NCI-H2196 treated with DMSO at 0.1 percent for 48 hours (cell line): ENCODE measurements at regions not wholly inside any gene's neighbourhood (a gene's known extent, or its start where the extent isn't known, plus 50 kb on each side); places are given as distances from the start of the nearest gene placed in this dataset.

Experiments
- DNase-seq: peaks from one replicate; lab custom pipeline; 2025; ENCODE audit not compliant: unreplicated experiment; lab: John Stamatoyannopoulos, UW

- DNase-seq: no peak
Observed at GRCh38 chr3:13266005-13266404, 154.1 kb downstream of the NUP210 start.

DNA sequence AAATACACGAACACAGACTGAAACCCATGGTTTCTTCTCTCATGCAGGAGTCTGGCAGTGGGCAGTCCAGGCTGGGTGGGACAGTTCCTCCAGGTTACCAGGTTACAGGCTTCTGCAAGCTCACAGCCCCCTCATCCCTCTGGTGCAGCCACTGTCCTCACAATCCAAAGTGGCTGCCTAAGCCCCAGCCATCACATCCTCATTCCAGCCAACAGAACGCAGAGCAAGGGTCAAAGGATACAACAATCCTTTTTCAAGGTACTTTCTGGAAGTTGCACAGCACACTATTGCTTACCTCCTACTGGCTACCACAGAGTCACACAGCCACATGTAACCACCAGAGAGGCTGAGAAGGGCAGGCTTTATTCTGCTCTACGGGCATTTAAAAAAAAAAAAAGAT, 154.6 kb downstream of the NUP210 start:
- DNase-seq: no peak

- no peak for DNase-seq
Observed at GRCh38 chr3:13265016-13265415, 155.1 kb downstream of the NUP210 start.

DNA sequence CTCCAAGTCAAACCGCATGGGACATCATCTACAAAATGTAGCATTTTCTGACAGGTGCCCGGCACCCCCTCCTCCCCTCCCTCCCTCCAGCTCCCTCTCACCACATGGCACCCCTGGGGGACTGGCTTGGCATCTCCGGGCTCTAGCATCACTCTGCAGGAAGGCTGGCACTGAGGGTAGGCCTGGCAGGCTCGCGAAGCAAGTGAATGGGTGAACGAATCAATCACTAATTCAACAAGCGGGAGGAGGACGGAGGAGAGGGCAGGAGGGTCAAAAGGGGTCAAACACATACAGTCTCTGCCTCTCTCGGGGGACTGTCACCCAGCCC, 155.7 kb downstream of the NUP210 start:
- DNase-seq: no peak

DNA sequence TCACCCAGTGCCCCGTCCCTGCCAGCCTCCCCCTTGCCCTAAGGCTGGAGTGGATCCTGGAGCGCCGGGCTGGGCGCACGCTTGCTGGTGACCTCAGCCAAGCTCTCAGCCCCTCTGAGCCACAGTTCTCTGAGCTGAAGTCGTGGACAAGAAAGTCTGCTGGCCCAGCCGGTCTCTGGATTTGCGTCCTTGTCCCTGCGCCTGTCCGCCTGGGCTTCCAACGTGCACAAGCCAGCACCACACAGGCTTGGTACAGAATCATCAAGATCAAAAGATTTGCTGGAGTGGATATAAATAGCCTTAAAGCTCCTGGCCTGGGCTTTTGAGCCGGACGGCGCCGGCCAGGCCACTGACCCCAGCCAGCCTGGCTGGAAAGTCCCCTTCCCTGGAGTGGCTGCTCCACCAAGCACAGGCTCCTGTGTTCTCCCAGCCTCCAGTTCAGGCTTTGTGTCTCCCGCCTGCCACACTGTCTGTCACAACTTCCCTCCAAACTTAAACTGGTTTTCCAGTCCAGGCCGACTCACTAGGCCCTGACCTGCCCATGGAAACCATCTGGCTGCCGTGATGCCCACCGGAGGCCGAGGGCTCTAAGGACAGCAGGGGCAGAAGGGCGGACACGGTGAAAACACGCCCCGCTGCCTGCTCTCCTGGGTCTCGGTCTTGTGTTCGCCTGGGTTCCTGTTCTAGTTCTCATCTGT, 156.2 kb downstream of the NUP210 start:
- DNase-seq: no peak

DNA sequence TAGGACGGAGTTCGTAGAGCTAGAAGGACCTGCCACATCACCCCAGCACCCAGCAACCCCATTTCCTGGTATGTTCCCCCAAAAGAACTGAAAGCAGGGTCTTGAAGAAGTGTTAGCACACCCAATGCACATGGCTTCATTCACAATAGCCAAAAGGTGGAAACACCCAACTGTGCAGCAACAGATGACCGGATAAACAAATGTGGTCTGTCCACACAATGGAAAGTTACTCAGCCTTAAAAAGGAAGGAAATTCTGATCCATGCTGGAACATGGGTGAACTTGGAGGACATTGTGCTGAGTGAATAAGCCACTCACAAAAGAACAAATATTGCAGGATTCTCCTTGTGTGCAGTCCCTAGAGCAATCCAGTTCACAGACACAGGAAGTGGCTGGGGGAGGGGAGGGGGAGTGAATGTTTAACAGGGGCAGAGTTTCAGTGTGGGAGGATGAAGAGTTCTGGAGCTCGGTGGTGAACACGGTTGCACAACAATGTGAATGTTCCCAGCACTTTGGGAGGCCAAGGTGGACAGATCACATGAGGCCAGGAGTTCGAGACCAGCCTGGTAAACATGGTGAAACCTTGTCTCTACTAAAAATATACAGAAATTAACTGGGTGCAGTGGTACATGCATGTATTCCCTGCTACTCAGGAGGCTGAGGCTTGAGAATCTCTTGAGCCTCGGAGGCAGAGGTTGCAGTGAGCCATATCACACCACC, 157.5 kb downstream of the NUP210 start:
- DNase-seq: no peak

DNA sequence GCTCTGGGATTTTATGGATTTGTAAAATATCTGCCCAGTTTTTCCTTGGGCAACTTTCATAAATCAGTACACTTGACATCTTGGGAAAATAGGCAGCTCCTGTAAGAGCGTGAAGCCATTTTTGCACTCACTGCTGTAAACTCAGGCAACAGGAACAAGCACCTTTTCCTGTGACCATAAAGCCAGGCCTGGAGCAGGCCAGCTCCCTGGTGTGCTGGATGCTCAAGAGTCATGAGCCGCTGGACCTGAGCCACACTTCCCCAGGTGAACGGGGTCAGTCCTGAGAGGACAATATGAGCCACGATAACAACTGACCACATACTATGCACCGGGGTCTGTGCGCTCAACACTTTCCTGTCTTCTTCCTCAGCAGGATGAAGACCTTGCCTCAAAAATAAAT, 158.2 kb downstream of the NUP210 start:
- DNase-seq: no peak

DNA sequence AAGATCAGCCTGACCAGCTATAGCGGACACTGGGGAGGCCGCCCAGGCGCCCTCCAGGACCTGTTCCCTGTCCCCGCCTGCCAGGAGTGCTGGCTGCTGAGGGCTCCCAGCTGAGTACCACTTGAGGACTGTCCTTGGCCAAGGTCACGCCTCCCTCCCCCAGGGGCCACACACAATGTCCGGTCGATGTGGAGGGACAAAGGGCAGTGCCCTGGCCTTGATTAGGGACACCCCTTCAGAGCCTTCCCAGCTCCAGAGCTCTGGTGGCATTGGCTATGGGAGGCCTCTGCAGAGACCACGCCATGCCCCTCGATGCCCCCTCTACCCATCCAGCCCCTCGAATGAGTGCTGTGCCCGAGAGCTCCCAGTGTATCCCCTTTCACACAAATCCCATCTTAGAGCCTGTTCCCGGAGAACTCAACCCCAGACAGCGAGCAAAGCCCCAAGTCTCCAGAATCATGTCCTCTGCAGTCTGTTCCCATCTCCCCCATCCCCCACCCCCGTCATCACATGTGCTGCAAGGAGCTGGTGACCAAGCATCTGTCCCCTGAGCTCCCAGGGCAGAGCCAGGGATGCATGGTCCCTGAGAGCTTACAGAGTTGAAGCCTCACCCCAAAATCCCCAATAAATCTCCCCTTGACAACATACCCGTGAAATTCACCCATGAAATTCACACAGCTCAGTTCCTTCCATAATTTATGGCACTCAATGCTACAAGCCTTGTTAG, 158.9 kb downstream of the NUP210 start:
- DNase-seq: no peak

GRCh38 chr3:13260259-13261103, 159.6 kb downstream of the NUP210 start:
- DNase-seq: no peak

DNA sequence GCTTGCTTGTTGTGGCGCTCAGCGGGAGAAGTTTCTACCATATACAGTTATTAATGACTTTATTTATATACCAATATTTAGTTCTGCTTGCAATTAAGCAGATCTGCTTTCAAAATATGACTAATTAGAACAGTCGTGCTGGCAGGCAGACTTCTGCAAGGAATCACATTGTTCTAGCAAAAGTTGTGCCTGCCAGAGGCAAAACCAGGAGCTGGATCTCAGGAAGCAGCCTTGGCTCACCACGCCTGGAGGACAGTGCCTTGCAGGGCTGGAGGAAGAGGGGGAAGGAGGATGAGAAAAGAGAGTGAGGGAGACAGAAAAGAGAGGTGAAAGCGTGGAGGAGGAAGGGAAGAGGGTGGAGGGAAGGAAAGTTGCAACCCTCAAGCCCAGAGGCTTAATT, 160.3 kb downstream of the NUP210 start:
- DNase-seq: no peak

DNA sequence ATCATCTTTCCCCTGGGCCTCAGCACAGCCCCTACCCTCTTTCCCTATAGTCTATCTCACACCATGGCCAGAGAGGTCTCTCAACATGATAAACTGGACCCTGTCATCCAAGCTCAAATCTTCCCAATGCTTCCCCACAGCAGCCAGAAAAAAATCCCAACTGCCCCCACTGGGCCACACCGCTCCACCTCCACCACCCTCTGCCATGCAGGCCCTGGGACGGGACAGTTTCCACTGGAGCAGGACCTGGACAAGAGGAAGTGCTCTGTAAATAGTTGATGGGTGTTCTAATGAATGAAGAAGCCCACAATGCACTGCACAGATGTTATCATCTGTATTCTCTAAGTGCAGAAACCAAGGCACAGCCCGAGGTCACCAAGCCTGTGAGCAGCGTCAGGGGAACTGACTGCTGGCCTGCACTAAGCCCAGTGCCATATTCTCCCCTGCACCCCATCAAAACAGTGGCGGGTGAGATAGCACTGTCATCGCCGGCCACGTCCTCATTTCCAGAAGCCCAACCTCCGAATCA, 161.1 kb downstream of the NUP210 start:
- DNase-seq: no peak

GRCh38 chr3:13258280-13258679, 161.8 kb downstream of the NUP210 start:
- DNase-seq: no peak

- DNase-seq: no peak
Observed at GRCh38 chr3:13257666-13258065, 162.5 kb downstream of the NUP210 start.

DNA sequence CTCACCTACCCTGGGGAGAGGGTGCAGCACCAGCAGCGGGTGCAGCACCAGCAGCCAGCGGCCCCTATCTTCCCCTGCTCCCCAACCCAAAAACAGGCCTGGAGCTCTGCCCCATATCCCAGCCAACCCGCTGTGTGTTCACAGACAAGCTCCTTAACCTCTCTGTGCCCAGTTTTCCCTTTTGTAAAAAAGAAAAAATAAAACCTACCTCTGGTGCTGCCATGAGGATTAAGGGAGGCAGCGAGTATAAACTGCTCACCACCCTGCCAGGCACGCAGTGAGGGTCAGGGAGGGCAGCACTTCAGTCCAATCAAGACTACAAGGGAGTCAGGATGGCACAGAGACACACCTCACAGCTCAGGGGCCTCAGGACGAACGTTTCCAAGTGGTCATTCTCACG, 163.3 kb downstream of the NUP210 start:
- DNase-seq: no peak

- DNase-seq: no peak
Observed at GRCh38 chr3:13254028-13254951, 165.8 kb downstream of the NUP210 start.

GRCh38 chr3:13253208-13253937, 166.7 kb downstream of the NUP210 start:
- DNase-seq: no peak

DNA sequence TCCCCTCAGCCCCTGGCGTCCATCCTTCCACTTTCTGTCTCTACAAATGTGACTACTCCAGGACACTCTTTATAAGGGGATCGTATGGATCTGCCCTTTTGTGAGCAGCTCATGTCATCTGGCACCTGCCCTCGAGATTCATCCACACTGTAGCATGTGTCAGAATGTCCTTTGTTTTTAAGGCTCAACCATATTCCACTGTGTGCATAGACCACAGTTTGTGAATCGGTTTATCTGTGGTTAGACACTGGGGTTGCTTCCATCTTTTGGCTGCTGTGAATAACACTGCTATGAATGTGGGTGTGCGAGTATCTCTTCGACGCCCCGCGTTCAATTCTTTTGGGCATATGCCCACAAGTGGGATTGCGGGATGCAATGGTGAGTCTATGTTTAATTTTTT, 167.9 kb downstream of the NUP210 start:
- no peak for DNase-seq

GRCh38 chr3:13251166-13251903, 168.8 kb downstream of the NUP210 start:
- no peak for DNase-seq
